Kidney (tissue), 13 donors: ENCODE measurements at regions not wholly inside any gene's neighbourhood (a gene's known extent, or its start where the extent isn't known, plus 50 kb on each side); places are given as distances from the start of the nearest gene placed in this dataset.

Experiments used
- DNase-seq, 5 donors: peaks; one replicate each; pipeline ENCODE4 v3.0.0-alpha.2; 2013 to 2020
- FAIRE-seq: peaks from 2 replicates; lab custom pipeline; 2012; peaks lifted over from hg19 to GRCh38; lab: Jason Lieb, UNC
- H3K27ac ChIP-seq, 2 donors: one replicate each; pipeline ENCODE4 v1.7.0; 2013; ENCODE audit warnings: low read depth in 2 of 2, low read length in 2 of 2, inconsistent platforms in 1 of 2
- H3K27me3 ChIP-seq: one replicate; pipeline ENCODE4 v1.7.1; 2013; ENCODE audit warnings: low read length, inconsistent platforms; ENCODE audit not compliant: control insufficient read depth, insufficient read depth
- H3K36me3 ChIP-seq, 3 donors: one replicate each; pipeline versions ENCODE4 v1.7.0 to v1.7.1; 2013; ENCODE audit warnings: low read length in 3 of 3, control low read depth in 1 of 3, inconsistent platforms in 1 of 3; ENCODE audit not compliant: insufficient read depth in 3 of 3, control insufficient read depth in 2 of 3
- H3K4me1 ChIP-seq, 3 donors: one replicate each; pipeline versions ENCODE4 v1.7.0 to v1.7.1; 2013; ENCODE audit warnings: low read length in 3 of 3, inconsistent platforms in 1 of 3, low read depth in 1 of 3; ENCODE audit not compliant: control insufficient read depth in 2 of 3, insufficient read depth in 2 of 3
- H3K4me3 ChIP-seq, 3 donors: one replicate each; pipeline versions ENCODE4 v1.7.0 to v1.8.1; 2013; ENCODE audit warnings: low read length in 3 of 3, control low read depth in 1 of 3, inconsistent platforms in 1 of 3
- H3K9ac ChIP-seq, 3 donors: one replicate each; pipeline versions ENCODE4 v1.7.0 to v1.7.1; 2013; ENCODE audit warnings: low read length in 3 of 3, control low read depth in 1 of 3, inconsistent platforms in 1 of 3
- H3K9me3 ChIP-seq, 3 donors: one replicate each; pipeline versions ENCODE4 v1.7.0 to v1.7.1; 2013; ENCODE audit warnings: low read length in 3 of 3, control low read depth in 1 of 3, inconsistent platforms in 1 of 3; ENCODE audit not compliant: control insufficient read depth in 2 of 3, insufficient read depth in 1 of 3
- CTCF ChIP-seq: IDR thresholded peaks from 3 replicates; pipeline ENCODE4 v1.5.1; 2012; ENCODE audit warnings: mild to moderate bottlenecking, moderate library complexity, borderline replicate concordance; ENCODE audit not compliant: insufficient read depth; ENCODE audit errors: extremely low read depth
- intact Hi-C: fragments of 100-400 bp; cut with DNase I; formaldehyde crosslinking; loops from one replicate; pipeline ENCODE4 v1.11.1; 2022
- donor health status: control.
- donor health status: control.
- donor health status: control.
- donor health status: control.
- donor health status: control.
- donor health status: DM: yes; HTN: yes; CAD: no.
- donor health status: Normal renal cell carcinoma (clear cell type).

- Histone ChIP-seq H3K27ac (peak overlapping the region in 1 of 2 donors; percentile 47), H3K4me1 (peaks cover 8 to 36% (median 24%) of the 10 kb centered on the region in 3 donors), H3K9ac (peak overlapping the region in 1 of 3 donors; percentile 38), H3K36me3 (no peaks in the 10 kb centered on the region), H3K27me3 (no peaks in the 10 kb centered on the region), H3K4me3 (peak overlapping the region in 1 of 3 donors; percentile 35), H3K9me3 (no peaks in the 10 kb centered on the region)
- FAIRE-seq (no peak), DNase-seq (peak in 2 of 5 donors; percentile 37 to 52)
- TF ChIP-seq CTCF: no peak
- intact Hi-C loops: no loop called here
Measured at GRCh38 chr7:22563032-22563501, 63.1 kb upstream of the STEAP1B start.

- Histone ChIP-seq H3K36me3 (no peaks in the 10 kb centered on the region), H3K9me3 (no peaks in the 10 kb centered on the region), H3K4me3 (no peak overlapping the region), H3K9ac (peak overlapping the region in 1 of 3 donors; percentile 22), H3K27me3 (no peaks in the 10 kb centered on the region), H3K27ac (peak overlapping the region; percentile 58 to 74), H3K4me1 (peaks cover 8 to 36% (median 24%) of the 10 kb centered on the region in 3 donors)
- intact Hi-C loops: no loop called here
- no peak for FAIRE-seq
- DNase-seq: peak in 3 of 5 donors; percentile 18 to 53 (median 50)
- TF ChIP-seq CTCF: no peak
Measured at GRCh38 chr7:22561895-22562593, 62.1 kb upstream of the STEAP1B start.

GRCh38 chr7:22561321-22561811 lies 61.4 kb upstream of the STEAP1B start:
- no peak overlapping the region for H3K4me3 ChIP-seq
- no peaks in the 10 kb centered on the region for H3K36me3 ChIP-seq
- H3K27me3 ChIP-seq: no peaks in the 10 kb centered on the region
- peak overlapping the region in 1 of 3 donors; percentile 22 for H3K9ac ChIP-seq
- peak; percentile 66 to 91 (median 86) for DNase-seq
- intact Hi-C loops: no loop called here
- peaks cover 8 to 36% (median 24%) of the 10 kb centered on the region in 3 donors for H3K4me1 ChIP-seq
- FAIRE-seq: no peak
- no peaks in the 10 kb centered on the region for H3K9me3 ChIP-seq
- H3K27ac ChIP-seq: peak overlapping the region; percentile 58 to 74
- no peak for TF ChIP-seq CTCF
